GM12878 (cell line): ENCODE measurements at regions not wholly inside any gene's neighbourhood (a gene's known extent, or its start where the extent isn't known, plus 50 kb on each side); places are given as distances from the start of the nearest gene placed in this dataset.

Experiments
- ATAC-seq: fragments of 200-7000 bp; cut with Tn5 transposase; 3 replicates; pipeline ENCODE4 v1.9.1; 2020; ENCODE audit warnings: mild to moderate bottlenecking, moderate library complexity
- BruUV-seq: library from RNA; stranded (reverse); fragments of 400-500 nt; replicated peaks from 2 replicates; lab custom pipeline; 2021; lab: Mats Ljungman, UMichigan
- CTCF ChIA-PET: fragments of 300-600 bp; sonication (Branson Sonifier 250); formaldehyde crosslinking; extraction: SDS; loops from one replicate; lab custom pipeline; 2021; ENCODE audit warnings: inconsistent platforms; lab: Yijun Ruan, JAX
- POLR2A ChIA-PET: fragments of 350-600 bp; formaldehyde crosslinking; extraction: SDS; loops from one replicate; lab custom pipeline; 2021; ENCODE audit warnings: inconsistent platforms; lab: Charles Lee
- RAD21 ChIA-PET: fragments of 300-600 bp; sonication (Branson Sonifier 250); formaldehyde crosslinking; loops from one replicate; lab custom pipeline; 2023; ENCODE audit warnings: antibody characterized with exemption; ENCODE audit not compliant: unreplicated experiment; lab: Charles Lee
- SMC1A ChIA-PET: fragments of 300-600 bp; sonication (Branson Sonifier 250); formaldehyde crosslinking; loops from one replicate; lab custom pipeline; 2023; ENCODE audit not compliant: unreplicated experiment, uncharacterized antibody; lab: Charles Lee
- DNase-seq: peaks from one replicate; pipeline ENCODE4 v3.0.0-alpha.2; 2011; ENCODE audit warnings: low read depth, low spot score
- FAIRE-seq: peaks from 3 replicates; lab custom pipeline; 2011; peaks lifted over from hg19 to GRCh38; lab: Jason Lieb, UNC
- H2AFZ ChIP-seq: 2 replicates; pipeline ENCODE4 v1.6.0; 2011; ENCODE audit warnings: low read depth, low read length, control low read depth; ENCODE audit not compliant: control insufficient read depth
- H3K27ac ChIP-seq: 2 replicates; pipeline ENCODE4 v1.5.1; 2011; ENCODE audit warnings: control low read depth; ENCODE audit not compliant: control insufficient read depth, insufficient read depth
- H3K27me3 ChIP-seq, 2 experiments: replicated peaks in 1 of 2; 2 replicates each; pipeline versions ENCODE4 v1.6.0 to v1.6.1; 2011; ENCODE audit warnings: low read length in 1 of 2; ENCODE audit not compliant: control insufficient read depth in 2 of 2, insufficient read depth in 2 of 2
- H3K36me3 ChIP-seq, 2 experiments: 2 replicates each; pipeline ENCODE4 v1.5.1; 2011; ENCODE audit warnings: low read length in 1 of 2; ENCODE audit not compliant: control insufficient read depth in 2 of 2, insufficient read depth in 2 of 2
- H3K4me1 ChIP-seq: 2 replicates; pipeline ENCODE4 v1.6.1; 2011; ENCODE audit warnings: mild to moderate bottlenecking, low read length, moderate library complexity, mixed read lengths; ENCODE audit not compliant: control insufficient read depth, insufficient read depth
- H3K4me2 ChIP-seq: 2 replicates; pipeline ENCODE4 v1.6.0; 2011; ENCODE audit warnings: control low read depth; ENCODE audit not compliant: control insufficient read depth, insufficient read depth
- H3K4me3 ChIP-seq: fragments of 200-600 bp; sonication (generic); 2 replicates; pipeline ENCODE4 v1.5.1; 2016
- H3K79me2 ChIP-seq: 2 replicates; pipeline ENCODE4 v1.6.0; 2011; ENCODE audit warnings: low read length; ENCODE audit not compliant: control insufficient read depth, insufficient read depth
- H3K9ac ChIP-seq: 2 replicates; pipeline ENCODE4 v1.8.0; 2011; ENCODE audit warnings: low read length, control low read depth, mixed read lengths; ENCODE audit not compliant: control insufficient read depth, insufficient read depth
- H3K9me3 ChIP-seq: replicated peaks from 3 replicates; pipeline ENCODE4 v1.5.1; 2011; ENCODE audit warnings: mild to moderate bottlenecking, low read length; ENCODE audit not compliant: control insufficient read depth, insufficient read depth
- H4K20me1 ChIP-seq: 2 replicates; pipeline ENCODE4 v1.6.0; 2011; ENCODE audit not compliant: control insufficient read depth, insufficient read depth
- BCL11A ChIP-seq: IDR thresholded peaks from 2 replicates; pipeline ENCODE4 v1.6.1; 2011; ENCODE audit warnings: low read depth, low read length
- BMI1 ChIP-seq: fragments of 450-650 bp; IDR thresholded peaks from 2 replicates; pipeline ENCODE4 v1.6.1; 2016; ENCODE audit warnings: mild to moderate bottlenecking, moderate library complexity, borderline replicate concordance
- CEBPZ ChIP-seq: fragments of 150-350 bp; IDR thresholded peaks from 2 replicates; pipeline ENCODE4 v1.6.1; 2016; ENCODE audit warnings: low read depth, low read length
- EED ChIP-seq: sonication (generic); IDR thresholded peaks from 2 replicates; pipeline ENCODE4 v1.6.1; 2016; ENCODE audit warnings: antibody characterized with exemption, low read depth
- GABPA ChIP-seq: IDR thresholded peaks from 2 replicates; pipeline ENCODE4 v1.6.1; 2014; ENCODE audit warnings: antibody characterized with exemption, low read depth, mild to moderate bottlenecking, inconsistent platforms
- IKZF1 ChIP-seq: fragments of 450-650 bp; conservative IDR thresholded peaks from 2 replicates; pipeline ENCODE4 v1.6.1; 2017; ENCODE audit warnings: antibody characterized with exemption, mild to moderate bottlenecking
- JUND ChIP-seq: IDR thresholded peaks from 2 replicates; pipeline ENCODE4 v1.6.1; 2012; ENCODE audit warnings: low read depth, mild to moderate bottlenecking, low read length, improper control_type of control experiment, moderate library complexity
- MYC ChIP-seq: IDR thresholded peaks from 2 replicates; pipeline ENCODE4 v1.6.1; 2011; ENCODE audit warnings: mild to moderate bottlenecking, low read length, moderate library complexity, inconsistent platforms; ENCODE audit not compliant: insufficient read depth, insufficient replicate concordance, insufficient read length, severe bottlenecking
- PAX5 ChIP-seq: IDR thresholded peaks from 2 replicates; pipeline ENCODE4 v1.6.1; 2011; ENCODE audit warnings: low read depth, low read length, borderline replicate concordance
- RAD21 ChIP-seq: IDR thresholded peaks from 2 replicates; pipeline ENCODE4 v1.6.1; 2011; ENCODE audit warnings: mild to moderate bottlenecking, low read depth, low read length, moderate library complexity; ENCODE audit not compliant: insufficient read depth
- RUNX3 ChIP-seq: IDR thresholded peaks from 2 replicates; pipeline ENCODE4 v1.6.1; 2012; ENCODE audit warnings: low read length, inconsistent platforms
- SMC3 ChIP-seq: IDR thresholded peaks from 2 replicates; pipeline ENCODE4 v1.6.1; 2011; ENCODE audit warnings: low read length, improper control_type of control experiment, borderline replicate concordance
- USF1 ChIP-seq: IDR thresholded peaks from 2 replicates; pipeline ENCODE4 v1.6.1; 2011; ENCODE audit warnings: borderline replicate concordance, low read depth, mild to moderate bottlenecking, moderate library complexity, mixed read lengths, low read length; ENCODE audit not compliant: insufficient read depth; ENCODE audit errors: extremely low read length
- ZNF592 ChIP-seq: fragments of 450-650 bp; IDR thresholded peaks from 2 replicates; pipeline ENCODE4 v1.6.1; 2017; ENCODE audit warnings: mild to moderate bottlenecking, moderate library complexity
- WGBS: methylation state at CpG from one replicate; pipeline ENCODE4 v1.1.6; 2016; ENCODE audit warnings: low lambda C conversion rate; ENCODE audit not compliant: insufficient replicate concordance, insufficient coverage; ENCODE audit errors: missing lambda C conversion rate; 5-methylcytosine and 5-hydroxymethylcytosine counted together
- in situ Hi-C: fragments of 300-500 bp; cut with MboI; formaldehyde crosslinking; loops from 9 replicates; pipeline ENCODE4 v1.14.3; 2018; ENCODE audit warnings: mixed read lengths
- intact Hi-C: fragments of 100-400 bp; cut with micrococcal nuclease; formaldehyde crosslinking; loops from one replicate; pipeline ENCODE4 v1.14.2; 2022; ENCODE audit not compliant: unreplicated experiment

GRCh38 chr9:74373348-74373747, 123.8 kb upstream of the RORB start (continued):
- TF ChIP-seq ZNF592, result no peak
- TF ChIP-seq JUND, result no peak
- no peak for TF ChIP-seq PAX5

GRCh38 chr9:74379718-74380117, 117.4 kb upstream of the RORB start:
- in situ Hi-C loops (loop anchor here (10.0 to 25.0 kb wide), 2 partner anchors 695 to 1167 kb away; no protein-coding TSS in a partner anchor), intact Hi-C loops (loop anchor here (1.0 to 5.0 kb wide), 2 partner anchors 695 to 1177 kb away; no protein-coding TSS in a partner anchor)
- DNase-seq (no peak), ATAC-seq (peak; percentile 93), FAIRE-seq (peak; percentile 65)
- ChIA-PET SMC1A (interaction anchor here (1.0 to 3.7 kb wide), 4 partner anchors 10 to 1179 kb away, joined by 3 to 14 read pairs (median 6); no protein-coding TSS in a partner anchor), RAD21 (interaction anchor here (0.6 to 1.3 kb wide), 4 partner anchors 694 to 1179 kb away, joined by 3 to 5 read pairs (median 4); no protein-coding TSS in a partner anchor), CTCF (interaction anchor here (0.8 to 2.4 kb wide), 8 partner anchors 31 to 1179 kb away, joined by 3 to 9 read pairs (median 4); no protein-coding TSS in a partner anchor), POLR2A (no interaction called here)
- no peaks in the 10 kb centered on the region for H3K79me2 ChIP-seq
- H3K36me3 ChIP-seq, result no peaks in the 10 kb centered on the region
- H3K4me1 ChIP-seq, result no peaks in the 10 kb centered on the region
- no peaks in the 10 kb centered on the region for H4K20me1 ChIP-seq
- H2AFZ ChIP-seq, result no peak overlapping the region
- H3K4me3 ChIP-seq, result no peak overlapping the region
- 0% methylated on average over 2 of the region's 2 CpGs for WGBS
- no peak overlapping the region for H3K9ac ChIP-seq
- no peak overlapping the region for H3K4me2 ChIP-seq
- BruUV-seq, result no TSS peak
- no peak overlapping the region for H3K27ac ChIP-seq
- H3K9me3 ChIP-seq, result no peaks in the 10 kb centered on the region
- H3K27me3 ChIP-seq, result no peaks in the 10 kb centered on the region; a peak in 1 of 4 replicates
- TF ChIP-seq MYC (no peak), RAD21 (peak; percentile 57), RUNX3 (no peak), JUND (no peak), IKZF1 (no peak), CEBPZ (no peak), EED (no peak), BMI1 (no peak), GABPA (no peak), SMC3 (peak; percentile 55; the same call in 1 of the 2 replicates), USF1 (no peak), BCL11A (no peak)
